GM12878 (cell line): ENCODE measurements at regions not wholly inside any gene's neighbourhood (a gene's known extent, or its start where the extent isn't known, plus 50 kb on each side); places are given as distances from the start of the nearest gene placed in this dataset.

Experiments
- BMI1 ChIP-seq: fragments of 450-650 bp; IDR thresholded peaks from 2 replicates; pipeline ENCODE4 v1.6.1; 2016; ENCODE audit warnings: mild to moderate bottlenecking, moderate library complexity, borderline replicate concordance
- CTCF ChIP-seq, 3 experiments: IDR thresholded peaks in 2 of 3; conservative IDR thresholded peaks in 1 of 3; 2 replicates each; pipeline ENCODE4 v1.5.1; 2011; ENCODE audit warnings: low read depth in 3 of 3, low read length in 3 of 3, mild to moderate bottlenecking in 3 of 3, control low read depth in 2 of 3, moderate library complexity in 2 of 3, inconsistent platforms in 1 of 3, mixed read lengths in 1 of 3; ENCODE audit not compliant: control insufficient read depth in 2 of 3, insufficient read depth in 1 of 3; ENCODE audit errors: extremely low read depth in 1 of 3
- ESRRA ChIP-seq: IDR thresholded peaks from 2 replicates; pipeline ENCODE4 v1.6.1; 2012; ENCODE audit warnings: mild to moderate bottlenecking, low read length, improper control_type of control experiment
- MXI1 ChIP-seq: fragments of 150-350 bp; IDR thresholded peaks from 2 replicates; pipeline ENCODE4 v1.6.1; 2011; ENCODE audit warnings: low read depth, mild to moderate bottlenecking, inconsistent platforms, low read length, improper control_type of control experiment
- POLR2A ChIP-seq: IDR thresholded peaks from 2 replicates; pipeline ENCODE4 v1.6.1; 2011; ENCODE audit warnings: low read depth, mild to moderate bottlenecking, low read length
- REST ChIP-seq: IDR thresholded peaks from 2 replicates; pipeline ENCODE4 v1.6.1; 2012; ENCODE audit warnings: mild to moderate bottlenecking, low read depth, low read length
- SMC3 ChIP-seq: IDR thresholded peaks from 2 replicates; pipeline ENCODE4 v1.6.1; 2011; ENCODE audit warnings: low read length, improper control_type of control experiment, borderline replicate concordance
- SRF ChIP-seq, 2 experiments: IDR thresholded peaks; 2 replicates each; pipeline ENCODE4 v1.6.1; 2011; ENCODE audit warnings: low read depth in 2 of 2, low read length in 2 of 2, mild to moderate bottlenecking in 1 of 2, moderate library complexity in 1 of 2
- TCF12 ChIP-seq: IDR thresholded peaks from 2 replicates; pipeline ENCODE4 v1.6.1; 2011; ENCODE audit warnings: low read depth, mild to moderate bottlenecking, low read length
- TF ChIP-seq, protein P1 (sequence below): IDR thresholded peaks from 2 replicates; pipeline ENCODE4 v1.6.1; 2012; ENCODE audit warnings: improper control_type of control experiment, low read depth, low read length; ENCODE audit not compliant: insufficient replicate concordance

- no peak for TF ChIP-seq BMI1
- TF ChIP-seq, protein P1, sequence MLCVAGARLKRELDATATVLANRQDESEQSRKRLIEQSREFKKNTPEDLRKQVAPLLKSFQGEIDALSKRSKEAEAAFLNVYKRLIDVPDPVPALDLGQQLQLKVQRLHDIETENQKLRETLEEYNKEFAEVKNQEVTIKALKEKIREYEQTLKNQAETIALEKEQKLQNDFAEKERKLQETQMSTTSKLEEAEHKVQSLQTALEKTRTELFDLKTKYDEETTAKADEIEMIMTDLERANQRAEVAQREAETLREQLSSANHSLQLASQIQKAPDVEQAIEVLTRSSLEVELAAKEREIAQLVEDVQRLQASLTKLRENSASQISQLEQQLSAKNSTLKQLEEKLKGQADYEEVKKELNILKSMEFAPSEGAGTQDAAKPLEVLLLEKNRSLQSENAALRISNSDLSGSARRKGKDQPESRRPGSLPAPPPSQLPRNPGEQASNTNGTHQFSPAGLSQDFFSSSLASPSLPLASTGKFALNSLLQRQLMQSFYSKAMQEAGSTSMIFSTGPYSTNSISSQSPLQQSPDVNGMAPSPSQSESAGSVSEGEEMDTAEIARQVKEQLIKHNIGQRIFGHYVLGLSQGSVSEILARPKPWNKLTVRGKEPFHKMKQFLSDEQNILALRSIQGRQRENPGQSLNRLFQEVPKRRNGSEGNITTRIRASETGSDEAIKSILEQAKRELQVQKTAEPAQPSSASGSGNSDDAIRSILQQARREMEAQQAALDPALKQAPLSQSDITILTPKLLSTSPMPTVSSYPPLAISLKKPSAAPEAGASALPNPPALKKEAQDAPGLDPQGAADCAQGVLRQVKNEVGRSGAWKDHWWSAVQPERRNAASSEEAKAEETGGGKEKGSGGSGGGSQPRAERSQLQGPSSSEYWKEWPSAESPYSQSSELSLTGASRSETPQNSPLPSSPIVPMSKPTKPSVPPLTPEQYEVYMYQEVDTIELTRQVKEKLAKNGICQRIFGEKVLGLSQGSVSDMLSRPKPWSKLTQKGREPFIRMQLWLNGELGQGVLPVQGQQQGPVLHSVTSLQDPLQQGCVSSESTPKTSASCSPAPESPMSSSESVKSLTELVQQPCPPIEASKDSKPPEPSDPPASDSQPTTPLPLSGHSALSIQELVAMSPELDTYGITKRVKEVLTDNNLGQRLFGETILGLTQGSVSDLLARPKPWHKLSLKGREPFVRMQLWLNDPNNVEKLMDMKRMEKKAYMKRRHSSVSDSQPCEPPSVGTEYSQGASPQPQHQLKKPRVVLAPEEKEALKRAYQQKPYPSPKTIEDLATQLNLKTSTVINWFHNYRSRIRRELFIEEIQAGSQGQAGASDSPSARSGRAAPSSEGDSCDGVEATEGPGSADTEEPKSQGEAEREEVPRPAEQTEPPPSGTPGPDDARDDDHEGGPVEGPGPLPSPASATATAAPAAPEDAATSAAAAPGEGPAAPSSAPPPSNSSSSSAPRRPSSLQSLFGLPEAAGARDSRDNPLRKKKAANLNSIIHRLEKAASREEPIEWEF: no peak
- no peak for TF ChIP-seq CTCF (IDR thresholded peaks at IDR 0.05 in 2 of 3, conservative IDR thresholded peaks at IDR 0.05 in 1 of 3; ENCODE audit: control insufficient read depth in 2 of 3, extremely low read depth in 1 of 3, insufficient read depth in 1 of 3, low read depth in 3 of 3, low read length in 3 of 3)
- TF ChIP-seq TCF12: no peak
- TF ChIP-seq SMC3: no peak
- TF ChIP-seq POLR2A: no peak
- TF ChIP-seq ESRRA: no peak
- TF ChIP-seq MXI1: no peak
- no peak for TF ChIP-seq REST
- no peak for TF ChIP-seq SRF (IDR thresholded peaks at IDR 0.05; ENCODE audit: low read depth in 2 of 2, low read length in 2 of 2)
Measured at GRCh38 chr12:119258149-119258548, 76.4 kb upstream of the CCDC60 start.
